ENCODE measurements at regions not wholly inside any gene's neighbourhood (a gene's known extent, or its start where the extent isn't known, plus 50 kb on each side); places are given as distances from the start of the nearest gene placed in this dataset.

- Mint-ChIP-seq H3K36me3 (ENCODE audit: insufficient read depth) (no peaks in the 10 kb centered on the region), H3K4me1 (ENCODE audit: low read depth) (no peaks in the 10 kb centered on the region), H3K9me3 (ENCODE audit: low read depth) (peaks cover 5% of the 10 kb centered on the region), H3K4me3 (ENCODE audit: low read depth) (no peak overlapping the region), H3K27me3 (no peaks in the 10 kb centered on the region), H3K27ac (no peak overlapping the region)
- DNase-seq (ENCODE audit: low spot score, unreplicated experiment): no peak
- TF ChIP-seq CTCF (IDR thresholded peaks at IDR 0.05; ENCODE audit: unreplicated experiment): no peak
Measured at GRCh38 chr2:117646872-117647271, 167.6 kb upstream of the DDX18 start.

GRCh38 chr2:117656546-117656945, 157.9 kb upstream of the DDX18 start:
- H3K27me3 Mint-ChIP-seq: peaks cover 4% of the 10 kb centered on the region
- H3K4me1 Mint-ChIP-seq (ENCODE audit: low read depth): peaks cover 9% of the 10 kb centered on the region
- no peak overlapping the region for H3K4me3 Mint-ChIP-seq (ENCODE audit: low read depth)
- no peak for TF ChIP-seq CTCF (IDR thresholded peaks at IDR 0.05; ENCODE audit: unreplicated experiment)
- H3K27ac Mint-ChIP-seq: no peak overlapping the region
- DNase-seq (ENCODE audit: low spot score, unreplicated experiment): no peak
- no peaks in the 10 kb centered on the region for H3K36me3 Mint-ChIP-seq (ENCODE audit: insufficient read depth)
- H3K9me3 Mint-ChIP-seq (ENCODE audit: low read depth): no peaks in the 10 kb centered on the region

- Mint-ChIP-seq H3K27ac (no peak overlapping the region), H3K4me3 (ENCODE audit: low read depth) (no peak overlapping the region), H3K9me3 (ENCODE audit: low read depth) (no peaks in the 10 kb centered on the region), H3K27me3 (no peaks in the 10 kb centered on the region), H3K4me1 (ENCODE audit: low read depth) (peaks cover 9% of the 10 kb centered on the region), H3K36me3 (ENCODE audit: insufficient read depth) (no peaks in the 10 kb centered on the region)
- no peak for DNase-seq (ENCODE audit: low spot score, unreplicated experiment)
- no peak for TF ChIP-seq CTCF (IDR thresholded peaks at IDR 0.05; ENCODE audit: unreplicated experiment)
Measured at GRCh38 chr2:117661619-117662018, 152.9 kb upstream of the DDX18 start.

GRCh38 chr2:117674172-117674571, 140.3 kb upstream of the DDX18 start:
- H3K4me1 Mint-ChIP-seq (ENCODE audit: low read depth): no peaks in the 10 kb centered on the region
- TF ChIP-seq CTCF (IDR thresholded peaks at IDR 0.05; ENCODE audit: unreplicated experiment): no peak
- no peaks in the 10 kb centered on the region for H3K36me3 Mint-ChIP-seq (ENCODE audit: insufficient read depth)
- no peak overlapping the region for H3K27ac Mint-ChIP-seq
- H3K27me3 Mint-ChIP-seq: no peaks in the 10 kb centered on the region
- no peak for DNase-seq (ENCODE audit: low spot score, unreplicated experiment)
- no peaks in the 10 kb centered on the region for H3K9me3 Mint-ChIP-seq (ENCODE audit: low read depth)
- no peak overlapping the region for H3K4me3 Mint-ChIP-seq (ENCODE audit: low read depth)

GRCh38 chr2:117679952-117680351, 134.5 kb upstream of the DDX18 start:
- Mint-ChIP-seq H3K4me1 (ENCODE audit: low read depth) (no peaks in the 10 kb centered on the region), H3K36me3 (ENCODE audit: insufficient read depth) (no peaks in the 10 kb centered on the region), H3K9me3 (ENCODE audit: low read depth) (no peaks in the 10 kb centered on the region), H3K27ac (no peak overlapping the region), H3K4me3 (ENCODE audit: low read depth) (no peak overlapping the region), H3K27me3 (no peaks in the 10 kb centered on the region)
- no peak for DNase-seq (ENCODE audit: low spot score, unreplicated experiment)
- no peak for TF ChIP-seq CTCF (IDR thresholded peaks at IDR 0.05; ENCODE audit: unreplicated experiment)
